SK-N-SH (cell line): ENCODE measurements at regions not wholly inside any gene's neighbourhood (a gene's known extent, or its start where the extent isn't known, plus 50 kb on each side); places are given as distances from the start of the nearest gene placed in this dataset.

Source experiments
- CTCF ChIA-PET: fragments of 300-600, 350-600 bp; formaldehyde crosslinking; extraction: SDS; loops from one replicate; lab custom pipeline; 2021; lab: Yijun Ruan, JAX
- POLR2A ChIA-PET: fragments of 350-600 bp; sonication (Branson Sonifier 250); formaldehyde crosslinking; extraction: SDS; loops from one replicate; lab custom pipeline; 2020; ENCODE audit warnings: antibody characterized with exemption, inconsistent platforms; lab: Yijun Ruan, JAX
- DNase-seq: peaks from one replicate; pipeline ENCODE4 v3.0.0; 2012
- H2AFZ ChIP-seq: fragments of 200-600 bp; sonication (generic); 2 replicates; pipeline ENCODE4 v1.8.1; 2016; ENCODE audit warnings: antibody characterized with exemption, mild to moderate bottlenecking, low read depth
- H3F3A ChIP-seq: fragments of 200-600 bp; sonication (generic); replicated peaks from 2 replicates; pipeline ENCODE3; 2016; ENCODE audit warnings: antibody characterized with exemption, mild to moderate bottlenecking; ENCODE audit not compliant: insufficient read depth
- H3K27ac ChIP-seq, 2 experiments: fragments of 200-500 bp in 1 of 2; fragments of 200-600 bp in 1 of 2; sonication (Bioruptor generic) in 1 of 2; sonication (generic), shearing (Covaris generic) in 1 of 2; 2 replicates each; pipeline versions ENCODE4 v1.5.1 to v1.6.1; 2014 to 2016; ENCODE audit warnings: low read depth in 2 of 2, inconsistent platforms in 1 of 2, low read length in 1 of 2, mild to moderate bottlenecking in 1 of 2, mixed read lengths in 1 of 2
- H3K27me3 ChIP-seq: fragments of 200-600 bp; sonication (generic), shearing (Covaris generic); 2 replicates; pipeline ENCODE4 v1.6.1; 2016; ENCODE audit warnings: mixed run types; ENCODE audit not compliant: insufficient read depth
- H3K36me3 ChIP-seq, 2 experiments: fragments of 200-500 bp in 1 of 2; fragments of 200-600 bp in 1 of 2; sonication (Bioruptor generic) in 1 of 2; sonication (generic) in 1 of 2; replicated peaks in 1 of 2; 2 replicates each; pipeline versions ENCODE3 to v1.5.1; 2014 to 2016; ENCODE audit warnings: low read length in 1 of 2, mild to moderate bottlenecking in 1 of 2; ENCODE audit not compliant: insufficient read depth in 2 of 2, control insufficient read depth in 1 of 2
- H3K4me1 ChIP-seq, 2 experiments: fragments of 200-500 bp in 1 of 2; fragments of 200-600 bp in 1 of 2; sonication (Bioruptor generic) in 1 of 2; sonication (generic), shearing (Covaris generic) in 1 of 2; 2 replicates each; pipeline versions ENCODE4 v1.5.1 to v1.6.1; 2014 to 2016; ENCODE audit warnings: low read depth in 1 of 2, low read length in 1 of 2, mixed run types in 1 of 2; ENCODE audit not compliant: insufficient read depth in 2 of 2, control insufficient read depth in 1 of 2
- H3K4me2 ChIP-seq: fragments of 200-600 bp; sonication (generic), shearing (Covaris generic); 2 replicates; pipeline ENCODE4 v1.6.1; 2017; ENCODE audit warnings: mixed run types
- H3K4me3 ChIP-seq, 2 experiments: fragments of 200-500 bp in 1 of 2; fragments of 200-600 bp in 1 of 2; sonication (Bioruptor generic) in 1 of 2; sonication (generic), shearing (Covaris generic) in 1 of 2; 2 replicates each; pipeline versions ENCODE4 v1.5.1 to v1.8.1; 2014 to 2016; ENCODE audit warnings: low read depth in 2 of 2, inconsistent platforms in 1 of 2, low read length in 1 of 2, mild to moderate bottlenecking in 1 of 2, mixed read lengths in 1 of 2, moderate library complexity in 1 of 2
- H3K79me2 ChIP-seq: fragments of 200-600 bp; sonication (generic); 2 replicates; pipeline ENCODE4 v1.8.1; 2017; ENCODE audit warnings: mild to moderate bottlenecking; ENCODE audit not compliant: insufficient read depth
- H3K9ac ChIP-seq: fragments of 200-600 bp; sonication (generic); 2 replicates; pipeline ENCODE4 v1.6.1; 2017; ENCODE audit warnings: mixed run types
- H3K9me2 ChIP-seq: fragments of 200-600 bp; sonication (generic); 2 replicates; pipeline ENCODE4 v1.6.1; 2017; ENCODE audit warnings: mixed run types
- H3K9me3 ChIP-seq: fragments of 200-600 bp; sonication (generic); 2 replicates; pipeline ENCODE4 v1.6.1; 2017; ENCODE audit warnings: mixed run types, mild to moderate bottlenecking, moderate library complexity
- H4K20me1 ChIP-seq: fragments of 200-600 bp; sonication (generic); 2 replicates; pipeline ENCODE4 v1.6.1; 2017; ENCODE audit warnings: mild to moderate bottlenecking, mixed run types; ENCODE audit not compliant: insufficient read depth
- ELF1 ChIP-seq: IDR thresholded peaks from 2 replicates; pipeline ENCODE4 v1.4.0; 2012
- EP300 ChIP-seq, 2 experiments: IDR thresholded peaks; 2 replicates each; pipeline versions ENCODE4 v1.4.0 to v1.6.1; 2012; ENCODE audit warnings: borderline replicate concordance in 1 of 2, low read depth in 1 of 2, low read length in 1 of 2
- FOXM1 ChIP-seq: IDR thresholded peaks from 2 replicates; pipeline ENCODE4 v1.4.0; 2012; ENCODE audit warnings: low read depth, mild to moderate bottlenecking
- GABPA ChIP-seq: IDR thresholded peaks from 2 replicates; pipeline ENCODE4 v1.4.0; 2012; ENCODE audit warnings: low read depth, mild to moderate bottlenecking
- GATA2 ChIP-seq: sonication (generic); formaldehyde crosslinking; IDR thresholded peaks from 2 replicates; pipeline ENCODE4 v1.5.0; 2020; ENCODE audit warnings: mild to moderate bottlenecking, missing genetic modification reagents
- NFIC ChIP-seq: IDR thresholded peaks from 2 replicates; pipeline ENCODE4 v1.4.0; 2012; ENCODE audit warnings: borderline replicate concordance
- NRF1 ChIP-seq: IDR thresholded peaks from 2 replicates; pipeline ENCODE4 v1.6.1; 2012; ENCODE audit warnings: low read depth, mild to moderate bottlenecking, low read length
- RFX5 ChIP-seq: IDR thresholded peaks from 2 replicates; pipeline ENCODE4 v1.6.1; 2012; ENCODE audit warnings: mild to moderate bottlenecking, improper control_type of control experiment, low read length
- SIN3A ChIP-seq: IDR thresholded peaks from 2 replicates; pipeline ENCODE4 v1.6.1; 2012; ENCODE audit warnings: low read depth, mild to moderate bottlenecking, low read length, moderate library complexity, borderline replicate concordance
- SMC3 ChIP-seq: IDR thresholded peaks from 2 replicates; pipeline ENCODE4 v1.6.1; 2012; ENCODE audit warnings: low read depth, low read length, improper control_type of control experiment
- TAF1 ChIP-seq: IDR thresholded peaks from 2 replicates; pipeline ENCODE4 v1.6.1; 2012; ENCODE audit warnings: low read depth, mild to moderate bottlenecking, low read length, moderate library complexity, borderline replicate concordance
- TCF12 ChIP-seq: IDR thresholded peaks from 2 replicates; pipeline ENCODE4 v1.4.0; 2012
- whole genome bisulfite sequencing: methylation state at CpG from one replicate; pipeline ENCODE4 v1.1.6; 2017; ENCODE audit warnings: low lambda C conversion rate; 5-methylcytosine and 5-hydroxymethylcytosine counted together
- TF ChIP-seq, protein P1 (sequence below): fragments of 150-350 bp; IDR thresholded peaks from 2 replicates; pipeline ENCODE4 v1.6.1; 2017; ENCODE audit warnings: antibody characterized with exemption, low read length, low read depth, borderline replicate concordance
- TF ChIP-seq, protein P2 (sequence below): fragments of 200-600 bp; sonication (generic); IDR thresholded peaks from 2 replicates; pipeline ENCODE4 v1.6.1; 2017; ENCODE audit warnings: antibody characterized with exemption, mild to moderate bottlenecking, moderate library complexity
- TF ChIP-seq, protein P3 (sequence below): IDR thresholded peaks from 2 replicates; pipeline ENCODE4 v1.4.0; 2012; ENCODE audit warnings: low read depth, borderline replicate concordance

DNA sequence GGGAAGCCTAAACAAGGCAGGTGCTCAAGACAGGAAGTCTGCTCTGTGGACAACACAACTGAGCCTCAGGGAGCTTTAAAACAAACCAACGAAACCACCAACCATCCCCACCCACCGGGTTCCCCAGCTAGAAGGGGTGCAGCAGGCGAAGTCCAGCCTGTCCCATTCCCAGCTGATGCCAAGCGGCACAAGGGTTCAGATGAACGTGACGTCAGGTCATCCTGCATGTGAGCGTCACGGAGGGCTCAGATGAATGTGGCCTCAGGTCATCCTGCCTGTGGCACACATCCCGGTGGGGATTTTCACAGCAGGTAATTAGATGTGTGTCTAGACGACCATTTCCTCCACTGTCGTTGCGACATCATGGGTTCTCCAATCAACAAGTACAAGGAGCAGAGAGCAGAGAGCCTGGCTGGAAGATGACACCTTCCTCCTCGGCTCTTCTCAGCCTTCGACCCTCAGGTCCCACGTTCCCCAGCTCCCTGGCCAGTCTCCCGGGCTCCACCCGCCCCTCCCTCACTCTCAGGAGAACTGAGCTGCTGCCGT lies 246.5 kb downstream of the FOXL1 start:
- peaks cover 9% of the 10 kb centered on the region for H3F3A ChIP-seq
- POLR2A ChIA-PET = no interaction called here
- no peak overlapping the region; the same call in 1 of the 2 replicates for H3K4me2 ChIP-seq
- CTCF ChIA-PET = no interaction called here
- H3K36me3 ChIP-seq = no peaks in the 10 kb centered on the region
- no peak overlapping the region for H3K27ac ChIP-seq
- H3K79me2 ChIP-seq = no peaks in the 10 kb centered on the region
- peaks cover 100% of the 10 kb centered on the region for H3K27me3 ChIP-seq
- no peaks in the 10 kb centered on the region for H4K20me1 ChIP-seq
- no peak overlapping the region for H3K9ac ChIP-seq
- no peak overlapping the region for H3K4me3 ChIP-seq
- no peak overlapping the region for H2AFZ ChIP-seq
- no peak for DNase-seq
- no peaks in the 10 kb centered on the region for H3K9me2 ChIP-seq
- TF ChIP-seq TCF12 = no peak
- TF ChIP-seq NFIC = no peak
- TF ChIP-seq SIN3A = no peak
- TF ChIP-seq, protein P1, sequence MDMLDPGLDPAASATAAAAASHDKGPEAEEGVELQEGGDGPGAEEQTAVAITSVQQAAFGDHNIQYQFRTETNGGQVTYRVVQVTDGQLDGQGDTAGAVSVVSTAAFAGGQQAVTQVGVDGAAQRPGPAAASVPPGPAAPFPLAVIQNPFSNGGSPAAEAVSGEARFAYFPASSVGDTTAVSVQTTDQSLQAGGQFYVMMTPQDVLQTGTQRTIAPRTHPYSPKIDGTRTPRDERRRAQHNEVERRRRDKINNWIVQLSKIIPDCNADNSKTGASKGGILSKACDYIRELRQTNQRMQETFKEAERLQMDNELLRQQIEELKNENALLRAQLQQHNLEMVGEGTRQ = no peak
- no peaks in the 10 kb centered on the region; a peak in 1 of 4 replicates for H3K4me1 ChIP-seq
- WGBS = 13% methylated on average over 9 of the region's 18 CpGs
- H3K9me3 ChIP-seq = no peaks in the 10 kb centered on the region

DNA sequence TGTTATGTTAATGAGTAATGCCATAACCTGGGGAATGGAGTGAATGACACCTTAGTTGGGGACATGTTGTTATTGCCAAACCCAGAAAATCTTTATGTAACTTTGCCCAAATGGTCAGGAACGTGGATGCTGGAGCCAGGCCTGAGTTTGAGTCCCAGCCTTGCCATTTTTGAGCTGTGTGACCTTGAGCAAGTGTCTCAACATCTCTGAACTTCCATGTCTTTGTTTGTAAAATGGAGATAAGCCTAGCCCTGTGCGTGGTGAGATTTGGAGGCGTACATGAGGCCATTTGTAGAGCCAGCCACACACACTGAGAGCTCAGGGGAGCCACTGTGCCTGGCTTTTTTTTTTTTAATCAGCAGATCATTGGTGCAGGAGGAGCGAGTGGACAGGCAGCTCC lies 247.3 kb downstream of the FOXL1 start:
- no peaks in the 10 kb centered on the region for H3K79me2 ChIP-seq
- no peak overlapping the region for H3K4me3 ChIP-seq
- no peak overlapping the region for H3K9ac ChIP-seq
- peaks cover 9% of the 10 kb centered on the region for H3F3A ChIP-seq
- no peak overlapping the region for H3K4me2 ChIP-seq
- TF ChIP-seq RFX5 = no peak
- no peak for TF ChIP-seq TAF1
- TF ChIP-seq, protein P2, sequence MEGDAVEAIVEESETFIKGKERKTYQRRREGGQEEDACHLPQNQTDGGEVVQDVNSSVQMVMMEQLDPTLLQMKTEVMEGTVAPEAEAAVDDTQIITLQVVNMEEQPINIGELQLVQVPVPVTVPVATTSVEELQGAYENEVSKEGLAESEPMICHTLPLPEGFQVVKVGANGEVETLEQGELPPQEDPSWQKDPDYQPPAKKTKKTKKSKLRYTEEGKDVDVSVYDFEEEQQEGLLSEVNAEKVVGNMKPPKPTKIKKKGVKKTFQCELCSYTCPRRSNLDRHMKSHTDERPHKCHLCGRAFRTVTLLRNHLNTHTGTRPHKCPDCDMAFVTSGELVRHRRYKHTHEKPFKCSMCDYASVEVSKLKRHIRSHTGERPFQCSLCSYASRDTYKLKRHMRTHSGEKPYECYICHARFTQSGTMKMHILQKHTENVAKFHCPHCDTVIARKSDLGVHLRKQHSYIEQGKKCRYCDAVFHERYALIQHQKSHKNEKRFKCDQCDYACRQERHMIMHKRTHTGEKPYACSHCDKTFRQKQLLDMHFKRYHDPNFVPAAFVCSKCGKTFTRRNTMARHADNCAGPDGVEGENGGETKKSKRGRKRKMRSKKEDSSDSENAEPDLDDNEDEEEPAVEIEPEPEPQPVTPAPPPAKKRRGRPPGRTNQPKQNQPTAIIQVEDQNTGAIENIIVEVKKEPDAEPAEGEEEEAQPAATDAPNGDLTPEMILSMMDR = no peak
- no peak for TF ChIP-seq NRF1
- H3K4me1 ChIP-seq = no peaks in the 10 kb centered on the region; a peak in 1 of 4 replicates
- DNase-seq = no peak
- H3K36me3 ChIP-seq = no peaks in the 10 kb centered on the region
- H3K27me3 ChIP-seq = peaks cover 100% of the 10 kb centered on the region
- no peak overlapping the region for H2AFZ ChIP-seq
- no peaks in the 10 kb centered on the region for H4K20me1 ChIP-seq
- no peaks in the 10 kb centered on the region for H3K9me2 ChIP-seq
- CTCF ChIA-PET = interaction anchor here (1.5 kb wide), 1 partner anchor 237 kb away, joined by 4 read pairs; no protein-coding TSS in a partner anchor
- H3K27ac ChIP-seq = no peak overlapping the region
- POLR2A ChIA-PET = no interaction called here
- no peaks in the 10 kb centered on the region for H3K9me3 ChIP-seq
- WGBS = 0% methylated on average over 4 of the region's 4 CpGs

DNA sequence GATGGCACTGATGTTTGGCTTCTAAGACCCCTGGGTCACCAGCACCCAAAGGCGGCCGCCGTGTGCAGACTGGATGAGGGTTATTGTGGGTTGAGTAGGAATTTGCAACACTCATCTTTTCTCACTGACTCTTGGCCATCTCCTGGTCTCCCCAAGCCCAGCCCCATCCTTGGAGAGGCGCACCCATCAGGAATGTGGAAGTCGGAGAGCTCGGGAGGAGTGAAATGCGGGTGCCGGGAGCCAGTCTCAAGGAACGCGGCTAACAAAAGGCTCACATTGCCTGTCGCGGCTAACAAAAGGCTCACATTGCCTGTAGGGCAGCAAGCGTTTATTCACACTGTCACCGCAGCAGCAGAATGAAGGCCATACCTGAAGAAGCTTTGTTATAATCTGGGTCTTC lies 248.6 kb downstream of the FOXL1 start:
- CTCF ChIA-PET = no interaction called here
- no peaks in the 10 kb centered on the region for H3K36me3 ChIP-seq
- DNase-seq = no peak
- no peak overlapping the region for H2AFZ ChIP-seq
- H3K4me3 ChIP-seq = no peak overlapping the region
- no peak overlapping the region for H3K9ac ChIP-seq
- WGBS = 14% methylated on average over 4 of the region's 14 CpGs
- no peak overlapping the region for H3K4me2 ChIP-seq
- no peak overlapping the region for H3K27ac ChIP-seq
- POLR2A ChIA-PET = no interaction called here
- peaks cover 98% of the 10 kb centered on the region for H3K27me3 ChIP-seq
- H3K9me3 ChIP-seq = no peaks in the 10 kb centered on the region
- no peaks in the 10 kb centered on the region for H4K20me1 ChIP-seq
- H3K4me1 ChIP-seq = no peaks in the 10 kb centered on the region; a peak in 1 of 4 replicates
- H3K9me2 ChIP-seq = no peaks in the 10 kb centered on the region
- TF ChIP-seq NFIC (no peak), EP300 (IDR thresholded peaks at IDR 0.05; ENCODE audit: borderline replicate concordance in 1 of 2, low read depth in 1 of 2, low read length in 1 of 2) (no peak), FOXM1 (no peak), ELF1 (no peak), GATA2 (CRISPR knock-in tag) (no peak), SIN3A (no peak), GABPA (no peak), SMC3 (no peak)
- TF ChIP-seq, protein P3, sequence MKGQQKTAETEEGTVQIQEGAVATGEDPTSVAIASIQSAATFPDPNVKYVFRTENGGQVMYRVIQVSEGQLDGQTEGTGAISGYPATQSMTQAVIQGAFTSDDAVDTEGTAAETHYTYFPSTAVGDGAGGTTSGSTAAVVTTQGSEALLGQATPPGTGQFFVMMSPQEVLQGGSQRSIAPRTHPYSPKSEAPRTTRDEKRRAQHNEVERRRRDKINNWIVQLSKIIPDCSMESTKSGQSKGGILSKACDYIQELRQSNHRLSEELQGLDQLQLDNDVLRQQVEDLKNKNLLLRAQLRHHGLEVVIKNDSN = no peak
- H3F3A ChIP-seq = peaks cover 9% of the 10 kb centered on the region
- no peaks in the 10 kb centered on the region for H3K79me2 ChIP-seq
